H1 (cell line): ENCODE measurements at regions not wholly inside any gene's neighbourhood (a gene's known extent, or its start where the extent isn't known, plus 50 kb on each side); places are given as distances from the start of the nearest gene placed in this dataset.

ENCODE experiments used
- ASH2L ChIP-seq: fragments of 200-600, 300-600 bp; sonication (generic); IDR thresholded peaks from one replicate; pipeline ENCODE4 v1.7.1; 2017; ENCODE audit warnings: low read length
- BRCA1 ChIP-seq: IDR thresholded peaks from 2 replicates; pipeline ENCODE4 v1.6.1; 2012; ENCODE audit warnings: low read depth, low read length, improper control_type of control experiment
- CHD1 ChIP-seq: IDR thresholded peaks from 2 replicates; pipeline ENCODE4 v1.6.1; 2012; ENCODE audit warnings: low read depth, low read length, improper control_type of control experiment
- CHD7 ChIP-seq: fragments of 300-600 bp; sonication (generic); IDR thresholded peaks from 2 replicates; pipeline ENCODE4 v1.7.1; 2012; ENCODE audit warnings: low read length, moderate library complexity, mild to moderate bottlenecking, inconsistent platforms; ENCODE audit not compliant: insufficient replicate concordance
- MAFK ChIP-seq: IDR thresholded peaks from 2 replicates; pipeline ENCODE4 v1.6.1; 2012; ENCODE audit warnings: low read depth, mild to moderate bottlenecking, improper control_type of control experiment, low read length

GRCh38 chr4:107349732-107350131 lies 313.6 kb upstream of the DKK2 start (continued):
- peak; percentile 42 for TF ChIP-seq CHD7
- TF ChIP-seq MAFK, result peak; percentile 20; the same call in 1 of the 2 replicates
- no peak for TF ChIP-seq CHD1
- peak; percentile 42 for TF ChIP-seq ASH2L
- no peak for TF ChIP-seq BRCA1
- TF ChIP-seq, all 59 proteins: peak for 4
